Neural cell (in vitro differentiated cells): ENCODE measurements at regions not wholly inside any gene's neighbourhood (a gene's known extent, or its start where the extent isn't known, plus 50 kb on each side); places are given as distances from the start of the nearest gene placed in this dataset.

Experiments
- H2AFZ ChIP-seq: fragments of 200-600, 300-800 bp; sonication (generic), shearing (Covaris generic); 2 replicates; pipeline ENCODE4 v1.6.0; 2014; ENCODE audit warnings: low read depth, mild to moderate bottlenecking, antibody characterized with exemption, low read length, moderate library complexity
- H3F3A ChIP-seq: fragments of 200-600 bp; shearing (Covaris generic); 2 replicates; pipeline ENCODE4 v1.6.1; 2016; ENCODE audit warnings: mild to moderate bottlenecking, moderate library complexity, mixed read lengths, antibody characterized with exemption, low read length; ENCODE audit not compliant: insufficient read depth, poor library complexity, severe bottlenecking
- H3K27ac ChIP-seq: fragments of 200-600, 300-800 bp; sonication (generic), shearing (Covaris generic); 2 replicates; pipeline ENCODE4 v1.5.1; 2014; ENCODE audit warnings: mild to moderate bottlenecking, low read length, moderate library complexity
- H3K27me3 ChIP-seq: fragments of 300-800, 200-600 bp; sonication (generic), shearing (Covaris generic); 2 replicates; pipeline ENCODE4 v1.6.0; 2014; ENCODE audit warnings: mild to moderate bottlenecking, low read depth, low read length, moderate library complexity; ENCODE audit not compliant: insufficient read depth
- H3K36me3 ChIP-seq: fragments of 300-800, 200-600 bp; sonication (generic), shearing (Covaris generic); 2 replicates; pipeline ENCODE4 v1.5.1; 2014; ENCODE audit warnings: mild to moderate bottlenecking, antibody characterized with exemption, low read length, moderate library complexity; ENCODE audit not compliant: insufficient read depth
- H3K4me2 ChIP-seq: fragments of 300-800, 200-600 bp; sonication (generic), shearing (Covaris generic); 2 replicates; pipeline ENCODE4 v1.6.0; 2014; ENCODE audit warnings: mild to moderate bottlenecking, low read length
- H3K4me3 ChIP-seq: fragments of 300-800, 200-600 bp; sonication (generic), shearing (Covaris generic); 2 replicates; pipeline ENCODE4 v1.5.1; 2014; ENCODE audit warnings: mild to moderate bottlenecking, low read length, moderate library complexity
- H3K79me2 ChIP-seq: fragments of 200-600 bp; shearing (Covaris generic); replicated peaks from 2 replicates; pipeline ENCODE4 v1.6.0; 2014; ENCODE audit warnings: mild to moderate bottlenecking, low read length, moderate library complexity; ENCODE audit not compliant: insufficient read depth
- H3K9ac ChIP-seq: fragments of 300-800, 200-600 bp; sonication (generic), shearing (Covaris generic); 2 replicates; pipeline ENCODE4 v1.6.1; 2016; ENCODE audit warnings: mild to moderate bottlenecking, low read length, mixed read lengths
- H3K9me2 ChIP-seq: fragments of 200-600 bp; shearing (Covaris generic); 2 replicates; pipeline ENCODE4 v1.6.1; 2016; ENCODE audit warnings: mild to moderate bottlenecking, low read length, mixed read lengths; ENCODE audit not compliant: insufficient read depth
- H3K9me3 ChIP-seq: fragments of 200-600, 300-800 bp; sonication (generic), shearing (Covaris generic); 2 replicates; pipeline ENCODE4 v1.6.1; 2016; ENCODE audit warnings: mild to moderate bottlenecking, mixed run types, low read length, moderate library complexity, mixed read lengths
- H4K20me1 ChIP-seq: fragments of 200-600 bp; shearing (Covaris generic); 2 replicates; pipeline ENCODE4 v1.6.1; 2016; ENCODE audit warnings: mild to moderate bottlenecking, mixed run types; ENCODE audit not compliant: insufficient read depth
- EP300 ChIP-seq: fragments of 450-650 bp; conservative IDR thresholded peaks from 2 replicates; pipeline ENCODE4 v1.6.1; 2014; ENCODE audit warnings: antibody characterized with exemption, mild to moderate bottlenecking, moderate library complexity; ENCODE audit not compliant: poor library complexity, severe bottlenecking
- EZH2 ChIP-seq: fragments of 200-600, 300-800 bp; shearing (Covaris generic), sonication (generic); IDR thresholded peaks from 2 replicates; pipeline ENCODE4 v1.6.1; 2014; ENCODE audit warnings: antibody characterized with exemption, low read length, borderline replicate concordance, mild to moderate bottlenecking; ENCODE audit not compliant: insufficient read depth, poor library complexity, severe bottlenecking
- MXI1 ChIP-seq: fragments of 450-650 bp; conservative IDR thresholded peaks from 2 replicates; pipeline ENCODE4 v1.6.1; 2014; ENCODE audit warnings: antibody characterized with exemption, mild to moderate bottlenecking; ENCODE audit not compliant: poor library complexity, severe bottlenecking
- POLR2AphosphoS5 ChIP-seq: IDR thresholded peaks from 2 replicates; pipeline ENCODE4 v1.6.1; 2012
- RAD21 ChIP-seq: fragments of 450-650 bp; conservative IDR thresholded peaks from 2 replicates; pipeline ENCODE4 v1.6.1; 2014; ENCODE audit warnings: antibody characterized with exemption, mild to moderate bottlenecking, moderate library complexity
- SMC3 ChIP-seq: fragments of 450-650 bp; conservative IDR thresholded peaks from 2 replicates; pipeline ENCODE4 v1.6.1; 2014; ENCODE audit warnings: antibody characterized with exemption, mild to moderate bottlenecking, moderate library complexity; ENCODE audit not compliant: poor library complexity
- TAF1 ChIP-seq: IDR thresholded peaks from 2 replicates; pipeline ENCODE4 v1.6.1; 2012; ENCODE audit warnings: low read depth
- TF ChIP-seq, protein P1 (sequence below): IDR thresholded peaks from 2 replicates; pipeline ENCODE4 v1.6.1; 2012; ENCODE audit warnings: borderline replicate concordance
- TF ChIP-seq, protein P2 (sequence below): fragments of 450-650 bp; IDR thresholded peaks from 2 replicates; pipeline ENCODE4 v1.5.1; 2014; ENCODE audit warnings: antibody characterized with exemption, mild to moderate bottlenecking, moderate library complexity; ENCODE audit not compliant: poor library complexity, severe bottlenecking

DNA sequence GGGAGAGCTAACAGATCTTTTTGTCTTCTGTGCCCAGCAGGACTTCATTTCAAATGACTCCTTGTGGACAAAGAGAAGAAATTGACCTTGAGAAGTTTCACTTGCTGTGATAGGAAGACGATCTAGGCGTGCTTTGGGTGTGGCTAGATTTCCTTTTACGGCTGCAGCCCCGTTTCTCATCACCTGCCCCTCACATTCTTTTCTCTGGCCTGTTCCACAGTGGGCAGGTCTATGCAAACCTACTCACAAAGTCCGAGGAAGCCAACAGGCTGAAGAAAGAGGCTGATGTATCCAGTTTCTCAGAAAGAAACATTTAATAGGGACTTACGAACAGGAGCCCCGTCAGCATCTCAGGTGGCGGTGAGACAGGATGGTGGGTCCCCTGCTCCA, 231.8 kb downstream of the FGF9 start:
- Histone ChIP-seq H4K20me1 (no peaks in the 10 kb centered on the region), H3K9me2 (no peaks in the 10 kb centered on the region), H3F3A (no peaks in the 10 kb centered on the region), H3K27me3 (no peaks in the 10 kb centered on the region), H3K4me3 (no peak overlapping the region), H3K36me3 (no peaks in the 10 kb centered on the region), H3K79me2 (no peaks in the 10 kb centered on the region), H3K27ac (no peak overlapping the region), H3K9ac (no peak overlapping the region), H3K4me2 (no peak overlapping the region), H3K9me3 (no peaks in the 10 kb centered on the region), H2AFZ (no peak overlapping the region)
- no peak for TF ChIP-seq EZH2
- TF ChIP-seq, protein P1, sequence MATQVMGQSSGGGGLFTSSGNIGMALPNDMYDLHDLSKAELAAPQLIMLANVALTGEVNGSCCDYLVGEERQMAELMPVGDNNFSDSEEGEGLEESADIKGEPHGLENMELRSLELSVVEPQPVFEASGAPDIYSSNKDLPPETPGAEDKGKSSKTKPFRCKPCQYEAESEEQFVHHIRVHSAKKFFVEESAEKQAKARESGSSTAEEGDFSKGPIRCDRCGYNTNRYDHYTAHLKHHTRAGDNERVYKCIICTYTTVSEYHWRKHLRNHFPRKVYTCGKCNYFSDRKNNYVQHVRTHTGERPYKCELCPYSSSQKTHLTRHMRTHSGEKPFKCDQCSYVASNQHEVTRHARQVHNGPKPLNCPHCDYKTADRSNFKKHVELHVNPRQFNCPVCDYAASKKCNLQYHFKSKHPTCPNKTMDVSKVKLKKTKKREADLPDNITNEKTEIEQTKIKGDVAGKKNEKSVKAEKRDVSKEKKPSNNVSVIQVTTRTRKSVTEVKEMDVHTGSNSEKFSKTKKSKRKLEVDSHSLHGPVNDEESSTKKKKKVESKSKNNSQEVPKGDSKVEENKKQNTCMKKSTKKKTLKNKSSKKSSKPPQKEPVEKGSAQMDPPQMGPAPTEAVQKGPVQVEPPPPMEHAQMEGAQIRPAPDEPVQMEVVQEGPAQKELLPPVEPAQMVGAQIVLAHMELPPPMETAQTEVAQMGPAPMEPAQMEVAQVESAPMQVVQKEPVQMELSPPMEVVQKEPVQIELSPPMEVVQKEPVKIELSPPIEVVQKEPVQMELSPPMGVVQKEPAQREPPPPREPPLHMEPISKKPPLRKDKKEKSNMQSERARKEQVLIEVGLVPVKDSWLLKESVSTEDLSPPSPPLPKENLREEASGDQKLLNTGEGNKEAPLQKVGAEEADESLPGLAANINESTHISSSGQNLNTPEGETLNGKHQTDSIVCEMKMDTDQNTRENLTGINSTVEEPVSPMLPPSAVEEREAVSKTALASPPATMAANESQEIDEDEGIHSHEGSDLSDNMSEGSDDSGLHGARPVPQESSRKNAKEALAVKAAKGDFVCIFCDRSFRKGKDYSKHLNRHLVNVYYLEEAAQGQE, result no peak
- no peak for TF ChIP-seq SMC3
- TF ChIP-seq, protein P2, sequence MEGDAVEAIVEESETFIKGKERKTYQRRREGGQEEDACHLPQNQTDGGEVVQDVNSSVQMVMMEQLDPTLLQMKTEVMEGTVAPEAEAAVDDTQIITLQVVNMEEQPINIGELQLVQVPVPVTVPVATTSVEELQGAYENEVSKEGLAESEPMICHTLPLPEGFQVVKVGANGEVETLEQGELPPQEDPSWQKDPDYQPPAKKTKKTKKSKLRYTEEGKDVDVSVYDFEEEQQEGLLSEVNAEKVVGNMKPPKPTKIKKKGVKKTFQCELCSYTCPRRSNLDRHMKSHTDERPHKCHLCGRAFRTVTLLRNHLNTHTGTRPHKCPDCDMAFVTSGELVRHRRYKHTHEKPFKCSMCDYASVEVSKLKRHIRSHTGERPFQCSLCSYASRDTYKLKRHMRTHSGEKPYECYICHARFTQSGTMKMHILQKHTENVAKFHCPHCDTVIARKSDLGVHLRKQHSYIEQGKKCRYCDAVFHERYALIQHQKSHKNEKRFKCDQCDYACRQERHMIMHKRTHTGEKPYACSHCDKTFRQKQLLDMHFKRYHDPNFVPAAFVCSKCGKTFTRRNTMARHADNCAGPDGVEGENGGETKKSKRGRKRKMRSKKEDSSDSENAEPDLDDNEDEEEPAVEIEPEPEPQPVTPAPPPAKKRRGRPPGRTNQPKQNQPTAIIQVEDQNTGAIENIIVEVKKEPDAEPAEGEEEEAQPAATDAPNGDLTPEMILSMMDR, result no peak
- no peak for TF ChIP-seq POLR2AphosphoS5
- no peak for TF ChIP-seq MXI1
- TF ChIP-seq EP300, result no peak
- TF ChIP-seq RAD21, result no peak

DNA sequence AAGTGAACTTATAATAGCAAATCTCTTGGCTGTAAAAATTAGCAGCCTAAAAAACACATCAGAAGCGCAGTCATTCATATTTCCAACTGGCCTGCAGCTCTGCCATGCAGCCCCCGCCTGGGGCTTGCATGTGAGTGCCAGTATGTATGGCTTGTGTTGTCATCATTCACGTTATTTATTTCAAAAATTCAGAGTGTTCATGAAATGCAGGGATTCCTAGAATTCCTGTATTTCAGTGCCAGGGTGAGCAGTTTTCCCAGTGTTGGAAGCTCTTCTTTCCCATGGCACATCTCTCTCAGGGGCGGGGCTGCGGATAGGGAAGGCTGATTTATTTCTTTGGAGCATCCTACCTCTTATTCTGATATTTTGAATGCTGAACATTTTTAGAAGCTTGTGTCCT, 234.6 kb downstream of the FGF9 start:
- no peaks in the 10 kb centered on the region for H3F3A ChIP-seq
- no peaks in the 10 kb centered on the region for H3K9me3 ChIP-seq
- H3K4me2 ChIP-seq, result no peak overlapping the region
- H3K27me3 ChIP-seq, result no peaks in the 10 kb centered on the region
- H3K27ac ChIP-seq, result no peak overlapping the region
- H3K9me2 ChIP-seq, result no peaks in the 10 kb centered on the region
- no peaks in the 10 kb centered on the region for H4K20me1 ChIP-seq
- no peaks in the 10 kb centered on the region for H3K36me3 ChIP-seq
- H3K9ac ChIP-seq, result no peak overlapping the region
- H2AFZ ChIP-seq, result no peak overlapping the region
- H3K4me3 ChIP-seq, result no peak overlapping the region
- TF ChIP-seq TAF1, result no peak
- TF ChIP-seq, protein P1, result no peak
- no peak for TF ChIP-seq RAD21
- TF ChIP-seq POLR2AphosphoS5, result no peak
- no peak for TF ChIP-seq MXI1
- TF ChIP-seq SMC3, result no peak
- TF ChIP-seq, protein P2, result no peak
- TF ChIP-seq EZH2, result no peak
- TF ChIP-seq EP300, result no peak
- H3K79me2 ChIP-seq, result no peaks in the 10 kb centered on the region
